ENCODE measurements at regions not wholly inside any gene's neighbourhood (a gene's known extent, or its start where the extent isn't known, plus 50 kb on each side); places are given as distances from the start of the nearest gene placed in this dataset.

GRCh38 chr12:105943525-105943924 lies 195.2 kb downstream of the NUAK1 start:
- no peak overlapping the region for H3K4me3 ChIP-seq (ENCODE audit: low read depth in 1 of 2, low read length in 2 of 2)
- H3K36me3 ChIP-seq (ENCODE audit: control insufficient read depth in 1 of 2, insufficient read depth in 2 of 2, low read length in 2 of 2) = no peaks in the 10 kb centered on the region
- no peaks in the 10 kb centered on the region for H3K27me3 ChIP-seq (ENCODE audit: low read depth, low read length)
- no peak overlapping the region for H3K27ac ChIP-seq (ENCODE audit: low read length)
- H3K4me1 ChIP-seq (ENCODE audit: control insufficient read depth in 1 of 2, insufficient read depth in 2 of 2, low read length in 2 of 2) = no peaks in the 10 kb centered on the region
- peaks cover 0 to 3% of the 10 kb centered on the region in 2 donors for H3K9me3 ChIP-seq (ENCODE audit: control insufficient read depth in 1 of 2, low read length in 2 of 2)

GRCh38 chr12:105944628-105945027 lies 194.1 kb downstream of the NUAK1 start:
- no peak overlapping the region for H3K27ac ChIP-seq (ENCODE audit: low read length)
- H3K27me3 ChIP-seq (ENCODE audit: low read depth, low read length) = no peaks in the 10 kb centered on the region
- peaks cover 0 to 3% of the 10 kb centered on the region in 2 donors for H3K9me3 ChIP-seq (ENCODE audit: control insufficient read depth in 1 of 2, low read length in 2 of 2)
- no peaks in the 10 kb centered on the region for H3K36me3 ChIP-seq (ENCODE audit: control insufficient read depth in 1 of 2, insufficient read depth in 2 of 2, low read length in 2 of 2)
- H3K4me3 ChIP-seq (ENCODE audit: low read depth in 1 of 2, low read length in 2 of 2) = no peak overlapping the region
- H3K4me1 ChIP-seq (ENCODE audit: control insufficient read depth in 1 of 2, insufficient read depth in 2 of 2, low read length in 2 of 2) = no peaks in the 10 kb centered on the region

GRCh38 chr12:105945880-105946279 lies 192.9 kb downstream of the NUAK1 start:
- Histone ChIP-seq H3K27ac (ENCODE audit: low read length) (no peak overlapping the region), H3K27me3 (ENCODE audit: low read depth, low read length) (no peaks in the 10 kb centered on the region), H3K4me3 (ENCODE audit: low read depth in 1 of 2, low read length in 2 of 2) (no peak overlapping the region), H3K4me1 (ENCODE audit: control insufficient read depth in 1 of 2, insufficient read depth in 2 of 2, low read length in 2 of 2) (no peaks in the 10 kb centered on the region), H3K9me3 (ENCODE audit: control insufficient read depth in 1 of 2, low read length in 2 of 2) (peaks cover 0 to 3% of the 10 kb centered on the region in 2 donors), H3K36me3 (ENCODE audit: control insufficient read depth in 1 of 2, insufficient read depth in 2 of 2, low read length in 2 of 2) (no peaks in the 10 kb centered on the region)

DNA sequence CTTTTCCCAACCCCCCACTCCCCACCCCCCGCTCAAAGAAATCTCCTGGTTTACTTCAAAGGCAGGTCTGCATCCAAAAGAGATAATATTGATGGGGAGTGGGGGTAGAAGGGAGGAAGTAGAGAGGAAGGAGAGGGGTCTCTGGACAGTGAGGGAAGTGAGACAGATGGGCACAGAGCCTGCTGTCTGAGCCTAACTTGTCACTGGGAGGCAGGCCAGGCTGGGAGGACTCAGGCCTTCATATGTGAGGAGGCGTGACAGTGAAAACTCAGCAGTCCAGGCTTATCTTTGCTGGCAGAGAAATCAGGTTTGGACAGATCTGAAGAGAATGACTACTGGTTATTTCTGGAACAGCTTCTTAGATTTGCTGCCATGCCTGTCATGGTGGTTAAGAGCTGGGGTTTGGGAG lies 192.3 kb downstream of the NUAK1 start:
- no peaks in the 10 kb centered on the region for H3K36me3 ChIP-seq (ENCODE audit: control insufficient read depth in 1 of 2, insufficient read depth in 2 of 2, low read length in 2 of 2)
- no peaks in the 10 kb centered on the region for H3K27me3 ChIP-seq (ENCODE audit: low read depth, low read length)
- no peaks in the 10 kb centered on the region for H3K4me1 ChIP-seq (ENCODE audit: control insufficient read depth in 1 of 2, insufficient read depth in 2 of 2, low read length in 2 of 2)
- no peak overlapping the region for H3K4me3 ChIP-seq (ENCODE audit: low read depth in 1 of 2, low read length in 2 of 2)
- H3K9me3 ChIP-seq (ENCODE audit: control insufficient read depth in 1 of 2, low read length in 2 of 2) = peaks cover 0 to 3% of the 10 kb centered on the region in 2 donors
- H3K27ac ChIP-seq (ENCODE audit: low read length) = no peak overlapping the region

DNA sequence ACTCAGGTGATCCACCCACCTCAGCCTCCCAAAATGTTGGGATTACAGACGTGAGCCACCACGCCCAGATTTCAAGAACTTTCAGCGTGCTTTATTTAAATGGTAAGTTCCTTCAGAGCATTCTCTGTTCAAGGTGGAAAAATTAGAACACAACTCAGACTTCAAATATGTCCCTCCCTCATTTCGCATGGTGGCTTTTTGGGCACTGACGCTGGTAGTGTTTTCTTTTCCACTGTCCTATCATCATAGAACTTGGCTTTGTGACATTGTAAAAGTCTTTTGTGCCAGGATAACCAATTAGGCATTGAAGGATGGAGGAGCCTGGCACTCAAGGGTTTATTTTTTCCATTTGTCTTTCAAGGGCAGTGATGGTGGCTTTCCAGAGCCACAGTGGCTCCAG lies 190.8 kb downstream of the NUAK1 start:
- no peak overlapping the region for H3K27ac ChIP-seq (ENCODE audit: low read length)
- no peaks in the 10 kb centered on the region for H3K27me3 ChIP-seq (ENCODE audit: low read depth, low read length)
- H3K36me3 ChIP-seq (ENCODE audit: control insufficient read depth in 1 of 2, insufficient read depth in 2 of 2, low read length in 2 of 2) = no peaks in the 10 kb centered on the region
- H3K9me3 ChIP-seq (ENCODE audit: control insufficient read depth in 1 of 2, low read length in 2 of 2) = peaks cover 0 to 3% of the 10 kb centered on the region in 2 donors
- H3K4me1 ChIP-seq (ENCODE audit: control insufficient read depth in 1 of 2, insufficient read depth in 2 of 2, low read length in 2 of 2) = no peaks in the 10 kb centered on the region
- H3K4me3 ChIP-seq (ENCODE audit: low read depth in 1 of 2, low read length in 2 of 2) = no peak overlapping the region

DNA sequence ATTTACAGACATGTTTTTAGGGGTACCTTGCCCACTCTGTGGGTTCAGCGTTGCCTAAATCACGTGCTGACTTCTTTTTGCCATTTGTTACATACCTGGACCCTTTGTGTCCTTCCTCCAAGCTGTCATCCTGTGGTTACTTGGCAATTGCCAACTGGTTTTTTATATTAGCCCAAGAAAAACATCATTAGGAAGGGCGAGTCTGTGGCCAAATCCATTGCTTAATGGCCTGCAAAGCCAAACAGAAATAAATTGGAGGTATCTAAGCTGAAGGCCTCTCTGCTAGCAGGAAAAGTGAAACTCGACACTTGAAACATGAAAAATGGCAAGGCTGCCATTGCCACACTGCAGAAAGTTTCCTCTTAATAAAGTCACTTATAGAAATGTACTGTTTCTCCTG lies 190.4 kb downstream of the NUAK1 start:
- Histone ChIP-seq H3K4me1 (ENCODE audit: control insufficient read depth in 1 of 2, insufficient read depth in 2 of 2, low read length in 2 of 2) (no peaks in the 10 kb centered on the region), H3K4me3 (ENCODE audit: low read depth in 1 of 2, low read length in 2 of 2) (no peak overlapping the region), H3K27ac (ENCODE audit: low read length) (no peak overlapping the region), H3K27me3 (ENCODE audit: low read depth, low read length) (no peaks in the 10 kb centered on the region), H3K9me3 (ENCODE audit: control insufficient read depth in 1 of 2, low read length in 2 of 2) (peaks cover 0 to 2% of the 10 kb centered on the region in 2 donors), H3K36me3 (ENCODE audit: control insufficient read depth in 1 of 2, insufficient read depth in 2 of 2, low read length in 2 of 2) (no peaks in the 10 kb centered on the region)

DNA sequence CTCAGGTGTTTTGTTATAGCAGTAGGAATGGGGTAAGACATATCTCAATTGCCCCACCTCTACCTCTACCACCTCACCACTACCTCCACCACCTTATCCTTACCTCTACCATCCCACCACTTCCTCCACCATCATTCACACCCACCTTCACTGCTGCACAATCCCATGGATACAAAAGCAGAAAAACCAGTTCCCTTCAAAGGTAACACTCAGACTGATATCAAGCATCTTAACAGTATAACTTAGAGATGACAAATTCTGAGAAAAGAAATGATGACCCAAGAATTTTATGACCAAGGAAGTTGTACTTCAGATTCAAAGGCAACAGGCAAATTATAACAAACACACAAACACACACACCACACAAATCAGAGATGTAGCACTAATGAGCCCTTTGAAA lies 189.4 kb downstream of the NUAK1 start:
- Histone ChIP-seq H3K27ac (ENCODE audit: low read length) (no peak overlapping the region), H3K9me3 (ENCODE audit: control insufficient read depth in 1 of 2, low read length in 2 of 2) (no peaks in the 10 kb centered on the region), H3K36me3 (ENCODE audit: control insufficient read depth in 1 of 2, insufficient read depth in 2 of 2, low read length in 2 of 2) (no peaks in the 10 kb centered on the region), H3K4me3 (ENCODE audit: low read depth in 1 of 2, low read length in 2 of 2) (no peak overlapping the region), H3K27me3 (ENCODE audit: low read depth, low read length) (no peaks in the 10 kb centered on the region), H3K4me1 (ENCODE audit: control insufficient read depth in 1 of 2, insufficient read depth in 2 of 2, low read length in 2 of 2) (no peaks in the 10 kb centered on the region)

- Histone ChIP-seq H3K36me3 (ENCODE audit: control insufficient read depth in 1 of 2, insufficient read depth in 2 of 2, low read length in 2 of 2) (no peaks in the 10 kb centered on the region), H3K27me3 (ENCODE audit: low read depth, low read length) (no peaks in the 10 kb centered on the region), H3K9me3 (ENCODE audit: control insufficient read depth in 1 of 2, low read length in 2 of 2) (no peaks in the 10 kb centered on the region), H3K27ac (ENCODE audit: low read length) (no peak overlapping the region), H3K4me3 (ENCODE audit: low read depth in 1 of 2, low read length in 2 of 2) (no peak overlapping the region), H3K4me1 (ENCODE audit: control insufficient read depth in 1 of 2, insufficient read depth in 2 of 2, low read length in 2 of 2) (no peaks in the 10 kb centered on the region)
Measured at GRCh38 chr12:105951732-105952131, 187.0 kb downstream of the NUAK1 start.

DNA sequence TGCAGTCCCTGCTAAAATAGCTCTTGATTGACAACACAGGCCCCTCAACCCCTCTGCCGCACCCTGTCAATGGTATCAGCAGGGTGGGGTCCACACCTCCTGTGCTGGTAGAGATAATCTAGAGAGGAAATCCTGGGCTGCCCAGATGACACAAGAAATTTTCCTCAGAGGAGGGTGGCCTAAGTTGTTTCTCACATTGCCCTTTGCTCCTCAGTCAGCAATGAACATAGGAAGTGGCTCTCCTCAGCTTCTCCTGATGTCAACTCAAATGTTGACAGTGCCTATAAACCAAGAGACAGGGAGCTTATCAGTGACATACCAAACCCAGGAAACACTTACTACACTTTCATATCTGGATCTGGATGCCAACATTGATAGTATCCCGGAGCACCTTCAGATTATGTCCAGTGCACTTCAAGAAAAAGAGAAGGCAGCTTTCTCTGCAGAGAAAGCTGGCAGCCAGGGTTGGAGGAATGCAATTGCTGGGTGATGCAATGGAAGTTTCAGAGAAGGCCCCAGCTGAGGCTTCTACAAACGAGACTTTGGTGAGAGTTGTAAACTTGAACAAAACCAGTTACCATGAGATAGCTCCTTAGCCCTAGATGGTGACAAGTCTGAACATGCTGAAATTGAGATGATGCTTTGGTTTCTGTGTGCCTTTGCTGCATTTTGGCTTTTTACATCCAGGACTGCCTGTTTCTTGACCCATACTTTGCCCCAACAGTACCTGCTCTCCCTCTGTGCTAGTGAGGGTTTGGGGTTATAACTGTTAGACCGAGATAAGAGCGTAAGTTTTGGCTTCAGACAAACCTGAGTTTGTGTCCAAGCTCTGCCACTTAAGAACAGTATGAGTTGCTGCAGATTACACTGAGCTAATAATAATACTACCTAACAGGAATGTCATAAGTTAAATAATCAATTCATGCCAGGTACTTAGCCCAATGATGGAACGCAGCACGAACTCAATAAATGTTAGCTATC lies 183.5 kb downstream of the NUAK1 start:
- Histone ChIP-seq H3K27me3 (ENCODE audit: low read depth, low read length) (no peaks in the 10 kb centered on the region), H3K36me3 (ENCODE audit: control insufficient read depth in 1 of 2, insufficient read depth in 2 of 2, low read length in 2 of 2) (no peaks in the 10 kb centered on the region), H3K4me3 (ENCODE audit: low read depth in 1 of 2, low read length in 2 of 2) (no peak overlapping the region), H3K9me3 (ENCODE audit: control insufficient read depth in 1 of 2, low read length in 2 of 2) (no peaks in the 10 kb centered on the region), H3K4me1 (ENCODE audit: control insufficient read depth in 1 of 2, insufficient read depth in 2 of 2, low read length in 2 of 2) (no peaks in the 10 kb centered on the region), H3K27ac (ENCODE audit: low read length) (no peak overlapping the region)

GRCh38 chr12:105955976-105956375 lies 182.8 kb downstream of the NUAK1 start:
- H3K4me1 ChIP-seq (ENCODE audit: control insufficient read depth in 1 of 2, insufficient read depth in 2 of 2, low read length in 2 of 2) = no peaks in the 10 kb centered on the region
- no peaks in the 10 kb centered on the region for H3K9me3 ChIP-seq (ENCODE audit: control insufficient read depth in 1 of 2, low read length in 2 of 2)
- H3K4me3 ChIP-seq (ENCODE audit: low read depth in 1 of 2, low read length in 2 of 2) = no peak overlapping the region
- no peaks in the 10 kb centered on the region for H3K36me3 ChIP-seq (ENCODE audit: control insufficient read depth in 1 of 2, insufficient read depth in 2 of 2, low read length in 2 of 2)
- H3K27ac ChIP-seq (ENCODE audit: low read length) = no peak overlapping the region
- H3K27me3 ChIP-seq (ENCODE audit: low read depth, low read length) = no peaks in the 10 kb centered on the region

DNA sequence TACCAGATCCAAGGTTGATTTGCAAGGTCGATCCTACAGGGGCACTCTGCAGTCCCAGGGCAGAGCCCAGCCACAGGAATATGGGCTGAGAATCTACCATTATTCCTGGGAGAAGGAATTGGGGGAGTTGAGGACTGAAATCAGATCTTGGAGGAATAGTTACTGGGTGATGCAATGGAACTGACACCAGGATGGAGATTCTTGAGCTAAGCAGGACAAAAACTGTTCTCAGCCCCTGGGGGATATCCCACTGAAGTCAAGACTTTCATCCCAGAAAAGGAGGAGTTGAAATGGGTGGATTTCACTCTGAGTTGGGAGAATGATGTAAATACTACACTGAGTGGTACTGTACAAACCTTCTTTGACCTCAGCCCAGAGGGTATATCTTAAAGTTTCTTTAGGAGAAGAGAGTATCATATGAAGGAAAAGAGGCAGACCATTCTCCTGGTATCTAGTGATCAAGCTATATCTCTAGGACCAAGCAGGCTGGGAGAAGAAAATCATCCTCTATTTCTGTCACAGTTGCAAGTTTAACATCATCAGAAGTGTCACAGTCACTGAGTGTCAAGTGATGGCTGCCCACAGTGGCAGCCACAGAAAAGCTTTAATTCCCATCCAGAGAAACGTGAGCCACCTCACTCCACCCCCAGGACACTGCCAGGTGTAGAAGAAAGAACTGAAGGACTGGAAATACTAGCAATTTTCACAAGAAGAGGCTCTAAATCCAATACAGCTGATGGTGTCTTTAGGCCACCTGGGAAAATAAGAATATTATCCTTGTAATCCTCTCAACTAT lies 181.9 kb downstream of the NUAK1 start:
- Histone ChIP-seq H3K4me3 (ENCODE audit: low read depth in 1 of 2, low read length in 2 of 2) (no peak overlapping the region), H3K9me3 (ENCODE audit: control insufficient read depth in 1 of 2, low read length in 2 of 2) (no peaks in the 10 kb centered on the region), H3K27me3 (ENCODE audit: low read depth, low read length) (no peaks in the 10 kb centered on the region), H3K27ac (ENCODE audit: low read length) (no peak overlapping the region), H3K4me1 (ENCODE audit: control insufficient read depth in 1 of 2, insufficient read depth in 2 of 2, low read length in 2 of 2) (no peaks in the 10 kb centered on the region), H3K36me3 (ENCODE audit: control insufficient read depth in 1 of 2, insufficient read depth in 2 of 2, low read length in 2 of 2) (no peaks in the 10 kb centered on the region)
